HEK293T (cell line): ENCODE measurements at regions not wholly inside any gene's neighbourhood (a gene's known extent, or its start where the extent isn't known, plus 50 kb on each side); places are given as distances from the start of the nearest gene placed in this dataset.
"Not testable (repeated sequence)": the region's sequence is repeated elsewhere in the genome, so short reads cannot be mapped to it uniquely, and the experiment has no call there.

Source experiments
- FOXK2 ChIP-seq: fragments of 450-650 bp; IDR thresholded peaks from 2 replicates; pipeline ENCODE4 v1.6.1; 2016; ENCODE audit warnings: mild to moderate bottlenecking
- TARDBP ChIP-seq: fragments of 450-650 bp; IDR thresholded peaks from 2 replicates; pipeline ENCODE4 v1.6.1; 2016

DNA sequence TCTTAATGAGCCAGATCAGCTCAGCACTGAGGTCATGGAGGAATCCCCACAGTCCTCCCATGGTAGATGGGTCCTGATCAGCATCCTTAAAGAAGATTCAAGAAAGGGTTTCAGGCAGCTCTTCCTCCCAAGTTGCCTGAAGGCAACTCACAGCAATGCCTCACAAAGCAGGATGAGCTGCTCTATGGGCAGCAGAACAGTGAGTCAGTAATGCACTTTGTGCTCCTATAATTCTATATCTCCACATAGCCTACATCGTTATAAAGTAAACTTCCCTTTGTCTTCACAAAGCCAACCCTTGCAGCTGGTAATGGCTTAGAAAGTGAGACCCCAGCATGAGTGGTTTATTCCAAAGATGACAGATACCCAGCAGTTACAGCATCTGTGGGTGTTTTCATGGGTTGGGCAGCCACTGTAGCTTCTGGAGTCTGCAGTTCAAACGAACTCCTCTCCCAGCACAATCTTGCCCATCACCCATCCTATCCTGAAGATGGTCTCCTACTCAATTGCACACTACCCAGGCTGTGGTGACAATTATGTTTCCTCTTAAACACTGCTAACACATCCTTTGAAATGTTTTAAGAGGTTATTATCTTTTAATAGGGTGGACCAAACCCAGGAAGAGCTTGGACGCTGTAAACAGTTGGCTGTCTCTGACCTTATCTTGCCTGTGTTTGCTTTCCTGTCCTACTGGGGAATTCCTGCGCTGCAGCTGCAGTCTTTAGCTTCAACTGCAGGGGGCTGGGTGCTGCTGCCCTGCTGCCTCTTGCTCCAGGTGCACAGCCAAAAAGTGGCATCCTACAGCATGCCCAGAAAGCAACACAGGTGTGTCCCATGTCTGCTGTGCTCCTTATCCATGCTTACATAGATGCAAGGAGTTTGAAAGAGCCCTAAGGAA lies 286.9 kb downstream of the ANAPC1 start:
- not testable (repeated sequence) for TF ChIP-seq TARDBP, FOXK2
